ENCODE measurements at regions not wholly inside any gene's neighbourhood (a gene's known extent, or its start where the extent isn't known, plus 50 kb on each side); places are given as distances from the start of the nearest gene placed in this dataset.

- no peak overlapping the region for H3K4ac ChIP-seq (replicated peaks; ENCODE audit: insufficient read length, low read depth, low read length)
- no peak overlapping the region for H2BK15ac ChIP-seq (ENCODE audit: low read length)
- no peak overlapping the region for H3K56ac ChIP-seq (replicated peaks; ENCODE audit: insufficient read length, low read depth, low read length)
- no peak overlapping the region for H3K4me3 ChIP-seq (ENCODE audit: extremely low read depth in 1 of 4, insufficient read depth in 2 of 4, low read depth in 3 of 4, low read length in 4 of 4)
- H3K9me3 ChIP-seq (ENCODE audit: insufficient read depth in 2 of 2, low read depth in 1 of 2, low read length in 1 of 2): peaks cover 0 to 4% of the 10 kb centered on the region in 2 experiments; a peak in 1 of 4 replicates
- no peak for FAIRE-seq
- H4K20me1 ChIP-seq (replicated peaks in 1 of 2; ENCODE audit: control insufficient read depth in 1 of 2, insufficient read depth in 2 of 2, low read length in 2 of 2): no peaks in the 10 kb centered on the region
- H2AFZ ChIP-seq (ENCODE audit: low read length): no peak overlapping the region
- no peak overlapping the region for H3K27ac ChIP-seq (ENCODE audit: low read depth, low read length)
- H3K18ac ChIP-seq (ENCODE audit: extremely low read depth, low read length): no peak overlapping the region
- H2BK20ac ChIP-seq (ENCODE audit: low read length): no peak overlapping the region
- CTCF ChIA-PET (ENCODE audit: partially characterized antibody): interaction anchor here (0.8 to 1.5 kb wide), 2 partner anchors 8 to 14 kb away, joined by 3 to 5 read pairs; no protein-coding TSS in a partner anchor
- H3K14ac ChIP-seq (ENCODE audit: insufficient read length): no peak overlapping the region
- H3K4me2 ChIP-seq (ENCODE audit: insufficient read depth in 1 of 2, low read depth in 2 of 2, low read length in 2 of 2): no peak overlapping the region
- DNase-seq (ENCODE audit: low read depth in 1 of 2, low spot score in 2 of 2): no peak
- H3K79me2 ChIP-seq (ENCODE audit: control insufficient read depth in 1 of 2, insufficient read depth in 2 of 2, low read length in 2 of 2): no peaks in the 10 kb centered on the region
- no peaks in the 10 kb centered on the region for H3K27me3 ChIP-seq (replicated peaks in 1 of 4; ENCODE audit: control insufficient read depth in 3 of 4, extremely low read depth in 1 of 4, insufficient read depth in 3 of 4, low read length in 3 of 4)
- no peak overlapping the region for H2BK5ac ChIP-seq (ENCODE audit: low read depth, low read length)
- POLR2A ChIA-PET (ENCODE audit: partially characterized antibody): no interaction called here
- no peak overlapping the region for H2BK120ac ChIP-seq (replicated peaks; ENCODE audit: low read depth, low read length)
- 0 out of 2 replicates have a peak, but pooled peaks cover 1% of the 10 kb centered on the region for H3K23me2 ChIP-seq (ENCODE audit: low read depth, low read length)
- H2AK5ac ChIP-seq (ENCODE audit: low read depth, low read length): no peak overlapping the region
- H3K23ac ChIP-seq (ENCODE audit: insufficient read length): no peak overlapping the region
- H3K79me1 ChIP-seq (ENCODE audit: low read depth, low read length): no peaks in the 10 kb centered on the region
- H4K8ac ChIP-seq (ENCODE audit: extremely low read depth, insufficient read depth, low read length): no peak overlapping the region
- WGBS, 2 experiments (ENCODE audit: extremely low coverage in 1 of 2, insufficient coverage in 1 of 2, insufficient read length in 1 of 2, insufficient replicate concordance in 2 of 2, low coverage in 1 of 2, low lambda C conversion rate in 2 of 2, missing lambda C conversion rate in 1 of 2): 100% methylated on average over 4 of the region's 4 CpGs; no CpG with 5 or more reads in 1 of the 2 experiments
- no peak overlapping the region for H4K5ac ChIP-seq (ENCODE audit: insufficient read length, low read depth, low read length)
- H3K36me3 ChIP-seq (ENCODE audit: control insufficient read depth in 2 of 4, insufficient read depth in 4 of 4, low read length in 3 of 4): no peaks in the 10 kb centered on the region
- no peak overlapping the region for H2BK12ac ChIP-seq (ENCODE audit: low read depth, low read length)
- H4K91ac ChIP-seq (replicated peaks; ENCODE audit: insufficient read length, low read length): no peak overlapping the region
- no peak overlapping the region for H3K9ac ChIP-seq (replicated peaks in 1 of 4; ENCODE audit: extremely low read depth in 1 of 4, low read depth in 3 of 4, low read length in 3 of 4)
- H3K4me1 ChIP-seq (replicated peaks in 1 of 4; ENCODE audit: control insufficient read depth in 3 of 4, insufficient read depth in 4 of 4, low read length in 3 of 4): peaks cover 0 to 3% (median 2%) of the 10 kb centered on the region in 4 experiments; a peak in 3 of 7 replicates
- TF ChIP-seq CEBPB (IDR thresholded peaks at IDR 0.05; ENCODE audit: low read depth, low read length) (no peak), KDM5A (IDR thresholded peaks at IDR 0.05; ENCODE audit: low read length) (no peak), JUN (IDR thresholded peaks at IDR 0.05; ENCODE audit: low read depth, low read length) (no peak), TAF1 (IDR thresholded peaks at IDR 0.05; ENCODE audit: low read depth, low read length) (no peak), CREB1 (IDR thresholded peaks at IDR 0.05) (no peak), SIX5 (IDR thresholded peaks at IDR 0.05; ENCODE audit: low read depth, low read length) (no peak), KDM4A (IDR thresholded peaks at IDR 0.05; ENCODE audit: low read depth, low read length, severe bottlenecking) (no peak), ATF3 (IDR thresholded peaks at IDR 0.05; ENCODE audit: insufficient read depth, low read depth, low read length) (no peak)
Observed at GRCh38 chr9:90441814-90442213, 200.8 kb downstream of the DIRAS2 start.

Measured in H1 (cell line).